Endodermal cell (in vitro differentiated cells): ENCODE measurements at regions not wholly inside any gene's neighbourhood (a gene's known extent, or its start where the extent isn't known, plus 50 kb on each side); places are given as distances from the start of the nearest gene placed in this dataset.

Source experiments
- DNase-seq: peaks from one replicate; pipeline ENCODE4 v3.0.0-alpha.2; 2017
- H3K27ac ChIP-seq: 2 replicates; pipeline ENCODE4 v1.5.1; 2013; ENCODE audit warnings: mild to moderate bottlenecking, low read depth, low read length, moderate library complexity
- H3K27me3 ChIP-seq: 2 replicates; pipeline ENCODE4 v1.6.1; 2013; ENCODE audit warnings: mild to moderate bottlenecking, low read length, moderate library complexity; ENCODE audit not compliant: insufficient read depth, control insufficient read depth, poor library complexity, severe bottlenecking
- H3K36me3 ChIP-seq: 2 replicates; pipeline ENCODE4 v1.7.0; 2013; ENCODE audit warnings: mild to moderate bottlenecking, low read length, moderate library complexity; ENCODE audit not compliant: control insufficient read depth, insufficient read depth
- H3K4me1 ChIP-seq: one replicate; pipeline ENCODE4 v1.7.0; 2013; ENCODE audit warnings: low read length; ENCODE audit not compliant: control insufficient read depth, insufficient read depth
- H3K4me3 ChIP-seq: 2 replicates; pipeline ENCODE4 v1.5.1; 2013; ENCODE audit warnings: mild to moderate bottlenecking, low read length, moderate library complexity
- H3K9ac ChIP-seq: 2 replicates; pipeline ENCODE4 v1.6.1; 2013; ENCODE audit warnings: mild to moderate bottlenecking, low read length, moderate library complexity; ENCODE audit not compliant: poor library complexity, severe bottlenecking; ENCODE audit errors: extremely low read depth
- H3K9me3 ChIP-seq: 2 replicates; pipeline ENCODE4 v1.6.1; 2013; ENCODE audit warnings: mild to moderate bottlenecking, low read length, moderate library complexity; ENCODE audit not compliant: control insufficient read depth
- H3K27ac Mint-ChIP-seq: 2 replicates; pipeline ENCODE4 v1.8.0; 2020; ENCODE audit warnings: mixed read lengths
- H3K27me3 Mint-ChIP-seq: 2 replicates; pipeline ENCODE4 v1.8.0; 2021; ENCODE audit warnings: mild to moderate bottlenecking, mixed read lengths; ENCODE audit not compliant: insufficient read depth
- H3K36me3 Mint-ChIP-seq: 2 replicates; pipeline ENCODE4 v1.8.0; 2020; ENCODE audit warnings: low read depth, mixed read lengths
- H3K4me1 Mint-ChIP-seq: 2 replicates; pipeline ENCODE4 v1.8.0; 2020; ENCODE audit warnings: mixed read lengths
- H3K4me3 Mint-ChIP-seq: 2 replicates; pipeline ENCODE4 v1.8.0; 2020; ENCODE audit warnings: mild to moderate bottlenecking, moderate library complexity, mixed read lengths
- H3K9me3 Mint-ChIP-seq: 2 replicates; pipeline ENCODE4 v1.8.0; 2020; ENCODE audit warnings: mild to moderate bottlenecking, mixed read lengths
- CTCF ChIP-seq: fragments of 200-600 bp; sonication (generic); conservative IDR thresholded peaks from 2 replicates; pipeline ENCODE4 v1.5.0; 2021; ENCODE audit warnings: antibody characterized with exemption, mild to moderate bottlenecking
- WGBS, 2 experiments: methylation state at CpG; one replicate each; pipeline versions ENCODE4 v1.1.5 to v1.1.7; 2013; ENCODE audit warnings: missing lambda C conversion rate in 2 of 2, mixed read lengths in 1 of 2; ENCODE audit not compliant: insufficient coverage in 1 of 2, insufficient read length in 1 of 2; 5-methylcytosine and 5-hydroxymethylcytosine counted together

GRCh38 chr7:136336932-136337331 is 359.8 kb upstream of the MTPN start:
- no peak overlapping the region for H3K27ac Mint-ChIP-seq
- H3K27me3 ChIP-seq = no peaks in the 10 kb centered on the region
- H3K4me3 Mint-ChIP-seq = no peak overlapping the region
- no peaks in the 10 kb centered on the region for H3K4me1 Mint-ChIP-seq
- H3K9me3 ChIP-seq = no peaks in the 10 kb centered on the region
- H3K27me3 Mint-ChIP-seq = no peaks in the 10 kb centered on the region
- DNase-seq = no peak
- H3K9ac ChIP-seq = no peak overlapping the region
- no peaks in the 10 kb centered on the region for H3K36me3 ChIP-seq
- TF ChIP-seq CTCF = no peak
- H3K4me1 ChIP-seq = no peaks in the 10 kb centered on the region
- no peak overlapping the region for H3K27ac ChIP-seq
- H3K9me3 Mint-ChIP-seq = no peaks in the 10 kb centered on the region
- 77% methylated on average over 2 of the region's 2 CpGs; no CpG with 5 or more reads in 1 of the 2 experiments for WGBS, 2 experiments
- no peak overlapping the region for H3K4me3 ChIP-seq
- H3K36me3 Mint-ChIP-seq = no peaks in the 10 kb centered on the region

- TF ChIP-seq CTCF = no peak
- Mint-ChIP-seq H3K9me3 (no peaks in the 10 kb centered on the region), H3K27me3 (no peaks in the 10 kb centered on the region), H3K4me1 (no peaks in the 10 kb centered on the region), H3K27ac (no peak overlapping the region), H3K36me3 (no peaks in the 10 kb centered on the region), H3K4me3 (no peak overlapping the region)
- Histone ChIP-seq H3K36me3 (no peaks in the 10 kb centered on the region), H3K9ac (no peak overlapping the region), H3K4me1 (no peaks in the 10 kb centered on the region), H3K4me3 (no peak overlapping the region), H3K27me3 (no peaks in the 10 kb centered on the region), H3K9me3 (no peaks in the 10 kb centered on the region), H3K27ac (no peak overlapping the region)
- 92% methylated on average over 2 of the region's 2 CpGs for WGBS, 2 experiments
- DNase-seq = no peak
Observed at GRCh38 chr7:136333636-136334035, 356.5 kb upstream of the MTPN start.

- WGBS, 2 experiments = 93 to 96% methylated on average over 4 of the region's 4 CpGs
- Histone ChIP-seq H3K4me3 (no peak overlapping the region), H3K27me3 (no peaks in the 10 kb centered on the region), H3K27ac (no peak overlapping the region), H3K4me1 (peaks cover 3% of the 10 kb centered on the region), H3K36me3 (no peaks in the 10 kb centered on the region), H3K9me3 (no peaks in the 10 kb centered on the region), H3K9ac (no peak overlapping the region)
- no peaks in the 10 kb centered on the region for H3K27me3 Mint-ChIP-seq
- no peaks in the 10 kb centered on the region for H3K9me3 Mint-ChIP-seq
- H3K4me3 Mint-ChIP-seq = no peak overlapping the region
- H3K4me1 Mint-ChIP-seq = no peaks in the 10 kb centered on the region
- H3K27ac Mint-ChIP-seq = no peak overlapping the region
- no peaks in the 10 kb centered on the region for H3K36me3 Mint-ChIP-seq
- TF ChIP-seq CTCF = no peak
- no peak for DNase-seq
Observed at GRCh38 chr7:136326045-136326609, 349.0 kb upstream of the MTPN start.
